ENCODE measurements at regions not wholly inside any gene's neighbourhood (a gene's known extent, or its start where the extent isn't known, plus 50 kb on each side); places are given as distances from the start of the nearest gene placed in this dataset.

- CTCF ChIA-PET, result no interaction called here
- DNase-seq (ENCODE audit: low spot score), result peak; percentile 73
- H3K4me1 ChIP-seq (ENCODE audit: insufficient read depth, low read length, poor library complexity, severe bottlenecking), result no peaks in the 10 kb centered on the region
- intact Hi-C loops (cut with micrococcal nuclease; ENCODE audit: unreplicated experiment), result loop anchor here (5.0 kb wide), 2 partner anchors 277 to 312 kb away; no protein-coding TSS in a partner anchor
- POLR2A ChIA-PET (ENCODE audit: low non-redundant PET), result no interaction called here
- no peaks in the 10 kb centered on the region for H3K9me3 ChIP-seq (ENCODE audit: low read depth, low read length, poor library complexity, severe bottlenecking)
- H3K36me3 ChIP-seq (ENCODE audit: insufficient read depth, low read length, poor library complexity, severe bottlenecking), result no peaks in the 10 kb centered on the region
- TF ChIP-seq, protein P1, sequence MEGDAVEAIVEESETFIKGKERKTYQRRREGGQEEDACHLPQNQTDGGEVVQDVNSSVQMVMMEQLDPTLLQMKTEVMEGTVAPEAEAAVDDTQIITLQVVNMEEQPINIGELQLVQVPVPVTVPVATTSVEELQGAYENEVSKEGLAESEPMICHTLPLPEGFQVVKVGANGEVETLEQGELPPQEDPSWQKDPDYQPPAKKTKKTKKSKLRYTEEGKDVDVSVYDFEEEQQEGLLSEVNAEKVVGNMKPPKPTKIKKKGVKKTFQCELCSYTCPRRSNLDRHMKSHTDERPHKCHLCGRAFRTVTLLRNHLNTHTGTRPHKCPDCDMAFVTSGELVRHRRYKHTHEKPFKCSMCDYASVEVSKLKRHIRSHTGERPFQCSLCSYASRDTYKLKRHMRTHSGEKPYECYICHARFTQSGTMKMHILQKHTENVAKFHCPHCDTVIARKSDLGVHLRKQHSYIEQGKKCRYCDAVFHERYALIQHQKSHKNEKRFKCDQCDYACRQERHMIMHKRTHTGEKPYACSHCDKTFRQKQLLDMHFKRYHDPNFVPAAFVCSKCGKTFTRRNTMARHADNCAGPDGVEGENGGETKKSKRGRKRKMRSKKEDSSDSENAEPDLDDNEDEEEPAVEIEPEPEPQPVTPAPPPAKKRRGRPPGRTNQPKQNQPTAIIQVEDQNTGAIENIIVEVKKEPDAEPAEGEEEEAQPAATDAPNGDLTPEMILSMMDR (conservative IDR thresholded peaks at IDR 0.05; ENCODE audit: low read depth, low read length), result peak; percentile 83
- TF ChIP-seq EZH2 (IDR thresholded peaks at IDR 0.05; ENCODE audit: borderline replicate concordance, low read depth, low read length, poor library complexity, severe bottlenecking), result no peak
- peaks cover 5% of the 10 kb centered on the region for H3K27me3 ChIP-seq (replicated peaks; ENCODE audit: insufficient read depth, low read depth, low read length, poor library complexity)
- no peak overlapping the region for H3K4me3 ChIP-seq (ENCODE audit: low read depth, low read length, poor library complexity, severe bottlenecking)
- no TSS peak for BruUV-seq (replicated peaks)
- H3K27ac ChIP-seq (ENCODE audit: low read depth, low read length, poor library complexity, severe bottlenecking), result no peak overlapping the region
These were observed 187.7 kb upstream of the NUDT10 start for GRCh38 chrX:51144828-51145442.

- no peak overlapping the region for H3K4me3 ChIP-seq (ENCODE audit: low read depth, low read length, poor library complexity, severe bottlenecking)
- TF ChIP-seq, protein P1 (conservative IDR thresholded peaks at IDR 0.05; ENCODE audit: low read depth, low read length), result peak; percentile 49
- TF ChIP-seq EZH2 (IDR thresholded peaks at IDR 0.05; ENCODE audit: borderline replicate concordance, low read depth, low read length, poor library complexity, severe bottlenecking), result no peak
- BruUV-seq (replicated peaks), result no TSS peak
- peaks cover 5% of the 10 kb centered on the region for H3K27me3 ChIP-seq (replicated peaks; ENCODE audit: insufficient read depth, low read depth, low read length, poor library complexity)
- no peak overlapping the region for H3K27ac ChIP-seq (ENCODE audit: low read depth, low read length, poor library complexity, severe bottlenecking)
- ChIA-PET CTCF (interaction anchor here (1.2 to 1.6 kb wide), 3 partner anchors 272 to 312 kb away, joined by 7 to 13 read pairs (median 8); no protein-coding TSS in a partner anchor), POLR2A (ENCODE audit: low non-redundant PET) (no interaction called here)
- peak; percentile 50 for DNase-seq (ENCODE audit: low spot score)
- no peaks in the 10 kb centered on the region for H3K4me1 ChIP-seq (ENCODE audit: insufficient read depth, low read length, poor library complexity, severe bottlenecking)
- no peaks in the 10 kb centered on the region for H3K9me3 ChIP-seq (ENCODE audit: low read depth, low read length, poor library complexity, severe bottlenecking)
- intact Hi-C loops (cut with micrococcal nuclease; ENCODE audit: unreplicated experiment), result loop anchor here (5.0 kb wide), 2 partner anchors 273 to 308 kb away; no protein-coding TSS in a partner anchor
- no peaks in the 10 kb centered on the region for H3K36me3 ChIP-seq (ENCODE audit: insufficient read depth, low read length, poor library complexity, severe bottlenecking)
These were observed 183.8 kb upstream of the NUDT10 start for GRCh38 chrX:51148848-51149247.

GRCh38 chrX:51151734-51152133 is 180.9 kb upstream of the NUDT10 start:
- CTCF ChIA-PET, result interaction anchor here (0.9 kb wide), 1 partner anchor 269 kb away, joined by 3 read pairs; no protein-coding TSS in a partner anchor

More at GRCh38 chrX:51151734-51152133, 180.9 kb upstream of the NUDT10 start:
- POLR2A ChIA-PET (ENCODE audit: low non-redundant PET), result no interaction called here
- BruUV-seq (replicated peaks), result no TSS peak
- H3K36me3 ChIP-seq (ENCODE audit: insufficient read depth, low read length, poor library complexity, severe bottlenecking), result no peaks in the 10 kb centered on the region
- no peak overlapping the region for H3K4me3 ChIP-seq (ENCODE audit: low read depth, low read length, poor library complexity, severe bottlenecking)
- H3K27ac ChIP-seq (ENCODE audit: low read depth, low read length, poor library complexity, severe bottlenecking), result no peak overlapping the region
- no peaks in the 10 kb centered on the region for H3K4me1 ChIP-seq (ENCODE audit: insufficient read depth, low read length, poor library complexity, severe bottlenecking)
- peak; percentile 11 for DNase-seq (ENCODE audit: low spot score)
- intact Hi-C loops (cut with micrococcal nuclease; ENCODE audit: unreplicated experiment), result no loop called here
- peaks cover 5% of the 10 kb centered on the region for H3K27me3 ChIP-seq (replicated peaks; ENCODE audit: insufficient read depth, low read depth, low read length, poor library complexity)
- TF ChIP-seq EZH2 (IDR thresholded peaks at IDR 0.05; ENCODE audit: borderline replicate concordance, low read depth, low read length, poor library complexity, severe bottlenecking), result no peak
- TF ChIP-seq, protein P1 (conservative IDR thresholded peaks at IDR 0.05; ENCODE audit: low read depth, low read length), result no peak
- no peaks in the 10 kb centered on the region for H3K9me3 ChIP-seq (ENCODE audit: low read depth, low read length, poor library complexity, severe bottlenecking)
